Activated CD8-positive, alpha-beta memory T cell treated with anti-CD3 and anti-CD28 coated beads, Interleukin-2, amount 10 ng/mL, durations not matched to agents 7 days and 5 days (primary cell): ENCODE measurements at regions not wholly inside any gene's neighbourhood (a gene's known extent, or its start where the extent isn't known, plus 50 kb on each side); places are given as distances from the start of the nearest gene placed in this dataset.

ENCODE experiments used
- ATAC-seq: fragments of 150-1000 bp; cut with Tn5 transposase; one replicate; pipeline ENCODE4 v1.10.0; 2021; ENCODE audit warnings: moderate library complexity
- CTCF ChIA-PET: fragments of 350-600 bp; sonication (Branson Sonifier 250); formaldehyde crosslinking; loops from one replicate; lab custom pipeline; 2021; ENCODE audit warnings: antibody characterized with exemption; lab: Charles Lee
- DNase-seq: peaks from one replicate; pipeline ENCODE4 v3.0.0-alpha.2; 2020
- H3K27ac Mint-ChIP-seq: one replicate; pipeline ENCODE4 v1.8.0; 2021; ENCODE audit warnings: mild to moderate bottlenecking, mixed read lengths
- H3K27me3 Mint-ChIP-seq: one replicate; pipeline ENCODE4 v1.8.0; 2021; ENCODE audit warnings: mixed read lengths
- H3K36me3 Mint-ChIP-seq: one replicate; pipeline ENCODE4 v1.8.0; 2021; ENCODE audit warnings: mild to moderate bottlenecking, mixed read lengths
- H3K4me1 Mint-ChIP-seq: one replicate; pipeline ENCODE4 v1.8.0; 2021; ENCODE audit warnings: mixed read lengths
- H3K4me3 Mint-ChIP-seq: one replicate; pipeline ENCODE4 v1.8.0; 2021; ENCODE audit warnings: mild to moderate bottlenecking, moderate library complexity, mixed read lengths
- H3K9me3 Mint-ChIP-seq: one replicate; pipeline ENCODE4 v1.8.0; 2022; ENCODE audit warnings: low read depth, mixed read lengths

GRCh38 chr7:4406288-4407058 is 275.6 kb upstream of the FOXK1 start:
- Mint-ChIP-seq H3K4me3 (no peak overlapping the region), H3K4me1 (no peaks in the 10 kb centered on the region)
- ATAC-seq, result no peak

GRCh38 chr7:4409946-4410345 is 272.1 kb upstream of the FOXK1 start:
- Mint-ChIP-seq H3K27me3 (no peaks in the 10 kb centered on the region), H3K36me3 (no peaks in the 10 kb centered on the region), H3K27ac (no peak overlapping the region), H3K4me3 (no peak overlapping the region), H3K9me3 (peaks cover 2% of the 10 kb centered on the region), H3K4me1 (no peaks in the 10 kb centered on the region)
- CTCF ChIA-PET, result no interaction called here
- ATAC-seq, result no peak
- DNase-seq, result no peak

More at GRCh38 chr7:4406288-4407058, 275.6 kb upstream of the FOXK1 start:
- DNase-seq, result no peak
- H3K27ac Mint-ChIP-seq, result no peak overlapping the region
- H3K9me3 Mint-ChIP-seq, result peaks cover 2% of the 10 kb centered on the region
- no peaks in the 10 kb centered on the region for H3K27me3 Mint-ChIP-seq
- no peaks in the 10 kb centered on the region for H3K36me3 Mint-ChIP-seq
- CTCF ChIA-PET, result no interaction called here

- Mint-ChIP-seq H3K9me3 (peaks cover 10% of the 10 kb centered on the region), H3K27ac (no peak overlapping the region), H3K4me1 (no peaks in the 10 kb centered on the region), H3K27me3 (no peaks in the 10 kb centered on the region), H3K4me3 (no peak overlapping the region), H3K36me3 (no peaks in the 10 kb centered on the region)
- no peak for ATAC-seq
- DNase-seq, result no peak
- CTCF ChIA-PET, result no interaction called here
Observed at GRCh38 chr7:4416396-4417056, 265.6 kb upstream of the FOXK1 start.

GRCh38 chr7:4428526-4428925 is 253.6 kb upstream of the FOXK1 start:
- no peaks in the 10 kb centered on the region for H3K27me3 Mint-ChIP-seq
- H3K4me1 Mint-ChIP-seq, result no peaks in the 10 kb centered on the region
- H3K27ac Mint-ChIP-seq, result no peak overlapping the region
- H3K36me3 Mint-ChIP-seq, result no peaks in the 10 kb centered on the region
- H3K4me3 Mint-ChIP-seq, result no peak overlapping the region
- no peak for DNase-seq
- H3K9me3 Mint-ChIP-seq, result peaks cover 4% of the 10 kb centered on the region
- CTCF ChIA-PET, result no interaction called here
- no peak for ATAC-seq

- DNase-seq, result no peak
- no peak overlapping the region for H3K27ac Mint-ChIP-seq
- H3K27me3 Mint-ChIP-seq, result no peaks in the 10 kb centered on the region
- H3K4me3 Mint-ChIP-seq, result no peak overlapping the region
- no peaks in the 10 kb centered on the region for H3K4me1 Mint-ChIP-seq
- H3K36me3 Mint-ChIP-seq, result no peaks in the 10 kb centered on the region
- no peak for ATAC-seq
- CTCF ChIA-PET, result no interaction called here
- peaks cover 4% of the 10 kb centered on the region for H3K9me3 Mint-ChIP-seq
Observed at GRCh38 chr7:4430227-4430626, 251.9 kb upstream of the FOXK1 start.

- CTCF ChIA-PET, result interaction anchor here (0.5 kb wide), 1 partner anchor 14 kb away, joined by 3 read pairs; no protein-coding TSS in a partner anchor
- DNase-seq, result no peak
- no peaks in the 10 kb centered on the region for H3K36me3 Mint-ChIP-seq
- peaks cover 4% of the 10 kb centered on the region for H3K9me3 Mint-ChIP-seq
- no peak overlapping the region for H3K4me3 Mint-ChIP-seq
- no peaks in the 10 kb centered on the region for H3K27me3 Mint-ChIP-seq
- no peak overlapping the region for H3K27ac Mint-ChIP-seq
- H3K4me1 Mint-ChIP-seq, result no peaks in the 10 kb centered on the region
- no peak for ATAC-seq
Observed at GRCh38 chr7:4434306-4434705, 247.8 kb upstream of the FOXK1 start.

GRCh38 chr7:4436361-4436895 is 245.7 kb upstream of the FOXK1 start:
- no peaks in the 10 kb centered on the region for H3K27me3 Mint-ChIP-seq
- ATAC-seq (no peak), DNase-seq (no peak)
- H3K4me1 Mint-ChIP-seq, result no peaks in the 10 kb centered on the region
- no peaks in the 10 kb centered on the region for H3K9me3 Mint-ChIP-seq
- CTCF ChIA-PET, result no interaction called here
- H3K4me3 Mint-ChIP-seq, result no peak overlapping the region
- H3K36me3 Mint-ChIP-seq, result no peaks in the 10 kb centered on the region
- H3K27ac Mint-ChIP-seq, result no peak overlapping the region

GRCh38 chr7:4436936-4437335 is 245.2 kb upstream of the FOXK1 start:
- Mint-ChIP-seq H3K4me1 (no peaks in the 10 kb centered on the region), H3K27me3 (no peaks in the 10 kb centered on the region), H3K4me3 (no peak overlapping the region), H3K9me3 (no peaks in the 10 kb centered on the region), H3K36me3 (no peaks in the 10 kb centered on the region), H3K27ac (no peak overlapping the region)
- CTCF ChIA-PET, result no interaction called here
- DNase-seq, result no peak
- ATAC-seq, result no peak

- Mint-ChIP-seq H3K4me1 (no peaks in the 10 kb centered on the region), H3K27ac (no peak overlapping the region)
- CTCF ChIA-PET, result no interaction called here
Observed at GRCh38 chr7:4437916-4438315, 244.2 kb upstream of the FOXK1 start.

GRCh38 chr7:4438723-4439245 is 243.3 kb upstream of the FOXK1 start:
- Mint-ChIP-seq H3K9me3 (peaks cover under 1% of the 10 kb centered on the region), H3K36me3 (no peaks in the 10 kb centered on the region), H3K4me3 (no peak overlapping the region), H3K27me3 (no peaks in the 10 kb centered on the region), H3K27ac (no peak overlapping the region), H3K4me1 (no peaks in the 10 kb centered on the region)
- CTCF ChIA-PET, result no interaction called here
- ATAC-seq (no peak), DNase-seq (no peak)

More at GRCh38 chr7:4437916-4438315, 244.2 kb upstream of the FOXK1 start:
- H3K9me3 Mint-ChIP-seq, result no peaks in the 10 kb centered on the region
- no peak overlapping the region for H3K4me3 Mint-ChIP-seq
- no peak for ATAC-seq
- DNase-seq, result no peak
- no peaks in the 10 kb centered on the region for H3K36me3 Mint-ChIP-seq
- no peaks in the 10 kb centered on the region for H3K27me3 Mint-ChIP-seq

GRCh38 chr7:4439444-4439843 is 242.7 kb upstream of the FOXK1 start:
- ATAC-seq (no peak), DNase-seq (no peak)
- Mint-ChIP-seq H3K4me1 (no peaks in the 10 kb centered on the region), H3K27ac (no peak overlapping the region), H3K4me3 (no peak overlapping the region), H3K27me3 (no peaks in the 10 kb centered on the region), H3K9me3 (peaks cover 4% of the 10 kb centered on the region), H3K36me3 (no peaks in the 10 kb centered on the region)
- CTCF ChIA-PET, result no interaction called here

GRCh38 chr7:4444106-4444505 is 238.0 kb upstream of the FOXK1 start:
- CTCF ChIA-PET, result no interaction called here
- no peaks in the 10 kb centered on the region for H3K4me1 Mint-ChIP-seq
- DNase-seq (no peak), ATAC-seq (no peak)
- no peaks in the 10 kb centered on the region for H3K36me3 Mint-ChIP-seq
- H3K4me3 Mint-ChIP-seq, result no peak overlapping the region
- no peaks in the 10 kb centered on the region for H3K27me3 Mint-ChIP-seq
- no peak overlapping the region for H3K27ac Mint-ChIP-seq
- H3K9me3 Mint-ChIP-seq, result peaks cover 16% of the 10 kb centered on the region

- ATAC-seq, result no peak
- H3K9me3 Mint-ChIP-seq, result peaks cover 19% of the 10 kb centered on the region
- no peak overlapping the region for H3K27ac Mint-ChIP-seq
- DNase-seq, result no peak
- CTCF ChIA-PET, result no interaction called here
- H3K36me3 Mint-ChIP-seq, result no peaks in the 10 kb centered on the region
- no peak overlapping the region for H3K4me3 Mint-ChIP-seq
- no peaks in the 10 kb centered on the region for H3K27me3 Mint-ChIP-seq
- no peaks in the 10 kb centered on the region for H3K4me1 Mint-ChIP-seq
Observed at GRCh38 chr7:4445777-4446176, 236.3 kb upstream of the FOXK1 start.

GRCh38 chr7:4449263-4449662 is 232.8 kb upstream of the FOXK1 start:
- DNase-seq, result no peak
- Mint-ChIP-seq H3K4me3 (no peak overlapping the region), H3K27ac (no peak overlapping the region), H3K27me3 (no peaks in the 10 kb centered on the region), H3K4me1 (no peaks in the 10 kb centered on the region), H3K36me3 (no peaks in the 10 kb centered on the region), H3K9me3 (peaks cover 15% of the 10 kb centered on the region)
- ATAC-seq, result no peak
- CTCF ChIA-PET, result no interaction called here
